OCI-LY1 (cell line): ENCODE measurements at regions not wholly inside any gene's neighbourhood (a gene's known extent, or its start where the extent isn't known, plus 50 kb on each side); places are given as distances from the start of the nearest gene placed in this dataset.

Experiments
- EZH2 ChIP-seq: fragments of 200-600 bp; sonication (generic), shearing (Covaris generic); IDR thresholded peaks from 2 replicates; pipeline ENCODE4 v1.8.0; 2017; ENCODE audit warnings: borderline replicate concordance, mixed run types, mild to moderate bottlenecking, antibody characterized with exemption, low read length, moderate library complexity, mixed read lengths
- TF ChIP-seq, protein P1 (sequence below): fragments of 200-600 bp; sonication (generic), shearing (Covaris generic); IDR thresholded peaks from 2 replicates; pipeline ENCODE4 v1.5.1; 2017; ENCODE audit warnings: mild to moderate bottlenecking, antibody characterized with exemption, low read length, moderate library complexity, mixed read lengths

DNA sequence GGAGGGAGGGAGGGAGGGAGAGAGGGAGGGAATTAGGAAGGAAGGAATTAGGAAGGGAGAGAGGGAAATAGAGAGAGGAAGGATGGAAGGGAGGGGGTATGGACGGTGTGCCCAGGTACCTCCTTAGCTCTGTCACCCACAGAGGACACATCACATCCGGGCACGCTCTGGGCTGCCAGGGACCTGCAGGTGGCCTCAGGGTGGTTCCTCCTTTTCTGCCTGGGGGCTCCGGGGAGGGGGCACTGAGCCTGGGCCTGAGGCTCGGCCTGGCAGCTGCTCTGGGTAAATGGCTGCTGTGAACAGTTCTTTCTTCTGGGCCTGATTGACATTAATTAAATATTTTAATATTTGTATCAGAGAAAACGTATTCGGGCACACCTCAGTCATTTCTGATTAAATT lies 733.5 kb downstream of the BRD1 start:
- TF ChIP-seq, protein P1, sequence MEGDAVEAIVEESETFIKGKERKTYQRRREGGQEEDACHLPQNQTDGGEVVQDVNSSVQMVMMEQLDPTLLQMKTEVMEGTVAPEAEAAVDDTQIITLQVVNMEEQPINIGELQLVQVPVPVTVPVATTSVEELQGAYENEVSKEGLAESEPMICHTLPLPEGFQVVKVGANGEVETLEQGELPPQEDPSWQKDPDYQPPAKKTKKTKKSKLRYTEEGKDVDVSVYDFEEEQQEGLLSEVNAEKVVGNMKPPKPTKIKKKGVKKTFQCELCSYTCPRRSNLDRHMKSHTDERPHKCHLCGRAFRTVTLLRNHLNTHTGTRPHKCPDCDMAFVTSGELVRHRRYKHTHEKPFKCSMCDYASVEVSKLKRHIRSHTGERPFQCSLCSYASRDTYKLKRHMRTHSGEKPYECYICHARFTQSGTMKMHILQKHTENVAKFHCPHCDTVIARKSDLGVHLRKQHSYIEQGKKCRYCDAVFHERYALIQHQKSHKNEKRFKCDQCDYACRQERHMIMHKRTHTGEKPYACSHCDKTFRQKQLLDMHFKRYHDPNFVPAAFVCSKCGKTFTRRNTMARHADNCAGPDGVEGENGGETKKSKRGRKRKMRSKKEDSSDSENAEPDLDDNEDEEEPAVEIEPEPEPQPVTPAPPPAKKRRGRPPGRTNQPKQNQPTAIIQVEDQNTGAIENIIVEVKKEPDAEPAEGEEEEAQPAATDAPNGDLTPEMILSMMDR: no peak
- TF ChIP-seq EZH2: no peak
